HG03575 (cell line): ENCODE measurements at regions not wholly inside any gene's neighbourhood (a gene's known extent, or its start where the extent isn't known, plus 50 kb on each side); places are given as distances from the start of the nearest gene placed in this dataset.

Experiments used
- ATAC-seq: cut with Tn5 transposase; IDR thresholded peaks from one replicate; pipeline ENCODE4 v1.9.1; 2021; ENCODE audit not compliant: unreplicated experiment, insufficient number of reproducible peaks, low FRiP score; ENCODE audit errors: extremely low read depth

DNA sequence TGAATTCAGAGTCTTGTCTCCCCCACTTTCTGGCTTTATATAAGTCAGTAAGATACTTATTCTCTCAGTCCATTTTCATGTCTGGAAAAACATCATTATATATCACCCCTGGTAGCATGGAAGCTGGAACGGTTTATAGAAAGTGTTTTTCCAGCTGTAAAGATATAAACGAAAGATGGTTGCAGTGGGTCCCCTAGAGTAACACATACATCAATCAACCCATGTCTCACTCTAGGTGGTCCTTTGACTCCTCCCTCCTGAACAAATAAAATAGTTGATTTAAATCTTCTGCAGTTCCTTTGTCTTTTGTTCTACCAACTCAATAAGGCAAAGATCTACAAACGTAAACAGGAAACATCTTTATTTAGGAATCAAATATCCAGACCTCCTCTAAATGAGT, 1306.1 kb upstream of the TENM3 start:
- ATAC-seq = no peak

DNA sequence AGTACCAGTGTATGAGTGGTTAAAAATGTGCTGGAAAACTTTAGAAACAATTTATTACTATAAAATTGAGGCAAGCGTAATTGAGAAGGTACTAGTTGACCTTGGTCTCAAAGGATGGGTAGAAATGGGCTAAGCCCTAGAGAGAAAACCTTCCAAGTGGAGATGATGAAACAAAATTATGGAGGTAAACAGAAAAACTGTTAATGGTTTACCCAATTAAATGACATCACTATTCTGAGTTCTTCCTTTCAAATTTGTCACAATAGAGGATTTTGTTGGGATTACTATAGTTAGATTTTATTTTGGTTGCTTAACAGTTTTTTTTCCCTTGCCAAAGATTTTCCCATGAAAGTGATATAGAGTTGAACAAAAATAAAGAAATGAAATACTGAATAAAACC, 1302.5 kb upstream of the TENM3 start:
- no peak for ATAC-seq

DNA sequence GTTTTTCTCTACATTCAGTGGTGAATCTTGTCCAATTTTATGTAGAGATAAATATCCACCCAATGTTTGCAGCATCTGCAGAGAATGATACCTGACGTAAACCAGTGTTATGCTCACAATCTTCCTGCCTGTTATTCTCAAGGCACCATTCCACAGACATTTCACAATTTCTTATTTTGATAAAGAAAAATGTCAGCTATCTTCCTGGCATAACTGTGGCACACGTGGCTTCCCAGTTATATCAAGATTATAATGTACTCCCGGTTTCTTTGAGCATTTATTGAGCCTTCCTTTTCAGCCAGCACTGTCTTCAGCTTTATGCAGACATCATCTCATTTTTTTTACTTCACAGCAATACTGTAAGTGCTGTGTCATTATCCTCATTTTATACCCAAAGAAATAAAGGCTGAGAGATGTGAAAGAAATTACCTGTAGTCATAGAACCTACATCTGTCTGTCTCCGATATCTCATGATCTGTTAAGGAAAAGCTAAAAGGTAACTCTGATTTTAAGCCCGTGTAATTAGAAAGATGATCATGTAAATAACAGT, 1300.8 kb upstream of the TENM3 start:
- no peak for ATAC-seq

DNA sequence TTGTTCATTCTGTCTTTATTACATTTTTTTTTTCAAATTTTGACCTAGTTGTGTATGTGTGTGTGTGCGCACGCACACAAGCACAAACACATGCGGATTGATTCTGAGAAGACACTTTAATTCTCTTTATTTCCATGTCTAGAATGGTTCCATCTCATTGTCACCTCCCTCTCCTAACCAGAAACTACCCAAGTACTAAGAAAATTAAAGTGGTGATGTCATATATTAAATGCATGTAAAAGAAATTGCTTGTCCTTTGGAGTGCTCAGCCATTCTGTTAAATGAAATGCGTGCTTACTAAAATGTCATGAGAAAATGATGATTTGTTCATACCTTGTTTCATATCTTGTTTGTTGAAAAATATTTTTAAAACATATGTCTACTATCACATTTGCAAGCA, 1297.0 kb upstream of the TENM3 start:
- ATAC-seq = no peak

DNA sequence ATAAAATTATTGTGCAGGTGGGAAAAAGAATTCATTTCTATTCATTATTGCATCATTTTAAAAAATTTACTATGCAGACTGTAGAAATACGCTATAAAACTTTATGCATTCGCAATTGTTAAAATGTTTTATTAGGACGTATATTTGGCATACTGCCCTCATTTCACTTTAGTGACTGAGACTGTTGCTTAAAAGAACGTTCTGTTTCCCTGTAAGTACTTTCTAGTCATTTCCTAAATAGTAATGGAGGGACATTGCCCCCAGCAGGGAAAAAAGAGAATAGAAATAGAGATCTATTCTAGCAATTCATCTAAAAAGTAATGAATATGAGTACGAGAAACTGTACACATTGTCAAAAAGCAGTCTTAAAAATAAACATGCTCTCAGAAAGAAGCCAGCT, 1295.8 kb upstream of the TENM3 start:
- no peak for ATAC-seq

DNA sequence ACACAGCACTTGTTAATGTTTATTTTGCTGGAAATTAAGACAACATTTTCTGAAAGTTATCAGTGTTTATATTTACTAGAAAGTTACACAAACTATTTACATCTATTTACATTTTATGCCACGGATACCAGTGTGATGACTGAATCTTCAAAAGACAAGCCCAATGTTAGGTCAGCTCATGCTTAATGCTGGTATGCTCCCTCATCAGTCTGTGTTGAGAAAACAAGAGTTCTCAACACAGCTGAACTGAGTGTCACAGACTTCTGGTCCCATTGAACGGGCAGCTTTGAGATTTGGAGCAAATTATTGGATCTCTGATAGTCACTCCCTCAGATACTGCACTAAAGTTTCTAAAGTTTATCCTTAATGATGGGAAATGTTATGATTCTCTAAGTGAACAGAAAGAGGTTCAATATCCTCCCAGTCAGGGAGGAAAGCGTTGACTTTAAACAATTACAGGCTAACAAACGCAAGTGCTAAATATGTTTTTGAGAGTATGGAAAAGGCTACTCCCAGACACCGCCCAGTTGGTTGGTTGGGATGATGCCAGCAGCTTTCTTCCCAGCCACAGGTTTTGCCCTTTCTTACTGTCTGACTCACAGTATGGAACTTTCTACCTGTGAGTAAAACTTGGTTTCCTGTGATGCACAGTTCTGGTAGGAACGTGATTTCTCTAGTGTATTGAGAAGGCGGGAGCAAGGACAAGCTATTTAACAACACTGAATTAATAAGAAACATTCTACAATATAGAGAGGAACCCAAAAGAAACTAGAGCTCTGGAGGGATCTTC, 1293.6 kb upstream of the TENM3 start:
- no peak for ATAC-seq

DNA sequence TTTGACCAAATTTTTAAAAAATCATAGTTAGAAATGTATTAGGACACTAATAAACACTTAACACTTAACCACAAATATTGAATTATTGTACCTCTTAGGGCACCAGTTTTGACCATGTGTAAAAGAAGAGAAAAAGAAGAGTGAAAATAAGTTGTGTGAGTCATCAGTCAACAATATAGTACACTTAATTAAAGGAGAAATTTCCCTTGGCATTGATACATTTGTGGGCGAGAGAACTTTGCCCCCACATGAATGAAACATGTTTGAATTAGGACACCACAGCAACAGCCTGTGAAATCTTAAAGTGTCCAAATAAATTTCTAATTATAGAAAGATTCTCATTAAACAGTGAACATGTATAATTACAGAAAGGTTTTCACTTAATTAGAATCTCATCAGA, 1292.8 kb upstream of the TENM3 start:
- no peak for ATAC-seq

DNA sequence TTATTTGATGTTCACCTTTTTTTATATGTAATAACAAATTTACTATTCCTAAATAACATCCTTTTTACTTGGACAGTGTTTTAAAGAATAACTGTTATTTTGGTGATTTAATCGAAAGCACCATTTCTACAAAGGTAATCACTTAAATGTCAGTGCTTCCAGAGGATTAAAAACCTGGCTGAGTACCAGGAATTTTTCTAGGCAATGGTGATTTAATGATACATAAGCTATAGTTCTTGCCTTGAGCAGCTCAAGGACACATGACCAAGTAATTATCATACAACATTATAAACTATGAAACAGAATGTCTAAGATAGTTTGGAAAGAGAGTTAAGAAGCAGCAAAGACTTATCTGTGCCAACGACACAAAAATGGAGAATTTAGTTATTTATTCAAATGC, 1291.9 kb upstream of the TENM3 start:
- ATAC-seq = no peak

DNA sequence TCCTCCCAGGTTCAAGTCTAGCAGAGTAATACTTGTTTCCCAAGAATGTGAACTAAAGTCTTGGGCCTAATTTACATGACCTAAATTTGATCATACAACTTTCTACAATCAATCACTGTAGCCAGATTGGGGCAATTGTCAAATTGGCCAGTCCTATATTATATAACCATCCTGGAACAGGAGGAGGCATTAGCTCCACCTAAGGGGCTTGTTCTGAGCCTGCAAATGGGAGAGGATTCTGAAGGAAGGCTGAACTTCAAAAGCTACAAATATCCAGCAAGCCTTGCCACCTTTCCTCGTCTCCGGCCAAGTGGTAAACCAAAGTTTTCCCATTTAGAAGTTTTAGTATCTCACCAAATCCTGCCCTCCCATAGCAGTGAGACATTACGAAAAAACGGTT, 1289.6 kb upstream of the TENM3 start:
- no peak for ATAC-seq

DNA sequence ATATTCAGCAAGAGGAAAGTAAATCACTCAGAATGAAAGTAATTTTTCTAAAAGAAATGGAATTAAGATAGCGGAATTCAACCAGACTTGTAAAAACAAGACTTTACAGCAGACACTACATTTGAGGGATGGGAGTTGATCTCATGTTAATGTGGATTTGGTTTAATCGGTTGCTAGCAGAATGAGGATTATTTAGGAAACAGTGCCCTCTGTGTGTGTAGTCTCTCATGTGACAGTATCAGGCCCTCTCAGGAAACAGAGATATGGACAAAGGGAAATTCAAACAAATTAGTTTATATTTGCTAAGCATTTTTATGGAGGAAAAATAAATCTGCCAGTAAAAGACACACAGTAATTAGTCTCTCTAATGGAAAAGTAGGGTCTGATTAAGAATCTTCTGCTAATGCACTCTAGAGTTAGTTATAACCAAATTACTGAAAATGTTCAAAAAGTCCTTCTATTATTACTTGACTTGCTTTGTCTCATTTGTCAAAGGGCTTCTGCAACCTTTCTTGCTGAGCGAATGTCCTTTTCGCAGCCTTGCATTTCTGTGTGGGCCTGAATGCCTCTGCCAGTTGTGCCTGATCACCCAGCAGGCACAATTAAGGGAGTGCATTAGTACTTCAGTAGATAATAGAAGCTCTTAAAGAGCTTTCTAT, 1282.3 kb upstream of the TENM3 start:
- ATAC-seq = no peak

DNA sequence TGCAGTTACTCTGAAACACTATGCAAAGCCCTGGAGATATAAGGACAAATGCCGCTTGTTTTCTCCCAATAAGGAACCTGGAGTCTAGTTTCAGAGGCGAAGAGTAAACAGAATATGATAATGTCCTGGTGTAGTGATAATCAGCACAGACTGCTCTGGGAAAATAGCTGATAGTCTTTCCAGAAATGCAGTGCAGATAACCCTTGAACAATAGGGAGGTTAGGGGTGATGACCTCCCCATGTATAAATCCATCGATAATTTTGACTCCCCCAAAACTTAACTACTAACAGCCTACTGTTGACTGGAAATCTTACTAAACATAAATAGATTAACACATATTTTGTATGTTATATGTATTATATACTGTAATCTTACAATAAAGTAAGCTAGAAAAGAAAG, 1280.9 kb upstream of the TENM3 start:
- ATAC-seq = no peak

DNA sequence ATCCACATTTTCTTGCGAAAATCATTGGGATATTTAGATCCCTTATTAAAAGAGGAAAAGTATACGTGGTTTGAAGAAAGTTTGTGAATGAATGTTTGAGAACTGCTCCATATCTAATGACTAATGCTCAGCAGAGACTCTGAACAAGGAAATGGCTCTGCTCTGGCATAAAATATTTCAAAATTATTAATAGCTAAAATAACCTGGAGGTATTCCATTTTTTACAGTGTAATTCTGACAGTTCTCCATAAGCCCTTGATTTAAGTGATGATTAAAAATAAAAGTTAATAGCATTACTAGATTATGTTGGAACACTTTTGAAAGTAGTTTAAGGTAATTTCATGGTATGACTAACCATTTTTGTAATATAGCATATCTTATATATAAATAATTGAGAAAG, 1276.9 kb upstream of the TENM3 start:
- ATAC-seq = no peak

DNA sequence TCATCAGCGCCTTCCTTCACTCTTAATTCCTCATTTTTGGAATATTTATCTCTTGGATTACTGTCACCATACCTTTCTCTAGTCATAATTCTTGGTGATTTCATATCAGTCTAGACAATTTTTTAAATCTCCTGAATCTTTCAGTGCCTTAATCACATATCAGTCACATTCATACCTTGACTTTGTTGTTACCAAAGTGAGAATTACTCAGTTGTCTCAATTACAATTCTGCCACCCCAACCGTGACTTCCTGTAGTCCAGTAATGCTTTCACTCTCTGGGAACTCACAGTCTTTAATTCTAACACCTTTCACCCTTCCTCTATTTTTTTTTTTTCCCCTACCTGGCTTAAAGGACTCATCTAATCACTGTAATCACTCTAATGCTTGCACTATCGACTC, 1275.3 kb upstream of the TENM3 start:
- no peak for ATAC-seq

DNA sequence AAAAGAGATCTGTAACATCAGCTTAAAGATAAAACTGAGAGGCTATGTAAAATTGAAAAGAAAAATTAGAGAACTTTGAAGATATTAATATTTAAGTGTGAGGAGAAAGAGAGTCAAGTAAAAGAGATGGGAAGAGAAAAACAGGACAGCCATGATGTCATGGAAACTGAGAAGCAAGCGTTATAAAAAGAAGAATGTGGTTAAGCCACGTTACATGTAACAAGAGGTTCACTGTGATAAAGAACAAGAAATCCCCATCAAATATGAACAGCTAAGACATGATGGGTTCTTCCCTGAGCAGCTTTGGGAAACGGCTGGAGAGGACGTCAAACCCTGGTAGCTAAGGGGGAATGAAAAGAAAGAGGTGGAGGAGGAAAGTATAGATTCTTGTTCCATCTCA, 1269.3 kb upstream of the TENM3 start:
- no peak for ATAC-seq

DNA sequence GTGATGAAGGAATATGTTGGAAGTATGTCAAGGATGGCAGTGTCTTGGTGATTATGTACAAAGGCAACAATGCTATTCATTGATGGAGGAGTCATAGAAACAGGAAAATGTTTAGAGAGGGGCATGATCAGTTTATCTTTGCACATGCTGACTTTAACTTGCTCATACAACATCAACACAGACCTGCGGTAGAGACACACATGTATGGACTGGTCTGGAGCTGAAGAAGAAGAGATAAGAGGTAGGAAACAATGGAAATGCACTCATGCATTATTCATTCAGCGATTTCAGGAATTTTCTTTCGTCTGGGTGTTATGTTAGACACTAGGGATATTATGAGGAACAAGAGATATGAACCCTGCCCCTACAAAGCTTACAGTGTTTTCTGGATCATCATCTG, 1252.3 kb upstream of the TENM3 start:
- ATAC-seq = no peak

DNA sequence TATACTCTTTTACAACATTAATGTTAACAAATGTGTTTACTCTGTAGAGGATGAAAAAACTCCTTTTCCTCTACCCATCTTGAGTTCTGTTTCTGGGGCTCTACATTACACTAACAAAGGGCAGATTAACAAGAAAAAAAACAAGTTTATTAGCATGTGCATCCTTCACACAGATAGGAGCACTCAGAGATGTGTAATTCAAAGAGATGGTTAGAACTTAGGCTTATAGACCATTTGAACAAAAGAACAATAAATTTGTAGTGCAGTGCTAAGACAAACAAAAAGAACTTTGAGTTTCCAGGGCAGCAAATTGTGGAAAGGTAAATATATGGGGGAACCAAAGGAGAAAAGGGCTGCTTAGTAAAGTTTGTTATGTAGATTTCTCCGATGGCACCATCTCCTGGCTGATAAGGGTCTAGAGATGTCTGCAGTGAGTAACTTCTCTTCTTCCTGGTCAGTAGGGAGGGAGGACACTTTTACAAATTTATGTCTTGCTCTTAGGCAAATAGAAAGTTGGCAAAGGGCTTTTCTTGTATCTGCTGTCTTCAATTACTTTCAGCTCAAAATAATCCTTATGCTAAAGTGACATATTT, 1249.9 kb upstream of the TENM3 start:
- ATAC-seq = no peak

DNA sequence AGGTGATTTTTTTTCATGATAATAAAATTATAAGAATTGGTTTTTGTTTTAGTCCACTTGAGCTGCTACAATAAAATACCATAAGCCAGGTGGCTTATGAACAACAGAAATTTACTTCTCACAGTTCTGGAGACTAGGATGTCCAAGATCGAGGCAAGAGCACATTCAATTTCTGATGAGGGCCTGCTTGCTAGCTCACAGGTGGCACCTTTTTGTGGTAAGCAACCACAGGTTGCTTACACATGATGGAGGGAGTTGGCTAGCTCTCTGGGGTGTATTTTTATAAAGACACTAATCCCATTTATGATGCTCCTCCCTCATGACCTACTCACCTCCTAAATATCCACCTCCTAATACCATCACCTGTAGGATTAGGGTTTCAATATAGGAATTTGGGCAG, 1248.5 kb upstream of the TENM3 start:
- no peak for ATAC-seq

DNA sequence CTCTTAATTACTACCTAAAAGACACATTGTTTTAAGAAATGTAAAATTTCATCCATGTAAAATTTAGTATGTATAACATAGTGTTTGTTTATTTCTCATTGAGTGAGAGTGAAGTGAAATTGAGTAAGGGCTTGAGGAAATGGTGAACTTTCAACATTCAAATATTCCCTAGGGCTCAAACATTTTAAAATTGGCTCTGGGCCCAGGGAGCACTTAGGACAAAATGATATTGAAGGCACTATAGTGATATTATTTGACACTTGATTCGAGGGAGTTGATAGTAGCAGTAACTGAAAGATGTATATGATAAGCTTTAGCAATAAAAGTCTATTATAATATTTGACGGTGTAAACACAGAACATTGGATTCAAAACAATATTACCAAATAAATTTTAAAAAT, 1244.0 kb upstream of the TENM3 start:
- no peak for ATAC-seq

DNA sequence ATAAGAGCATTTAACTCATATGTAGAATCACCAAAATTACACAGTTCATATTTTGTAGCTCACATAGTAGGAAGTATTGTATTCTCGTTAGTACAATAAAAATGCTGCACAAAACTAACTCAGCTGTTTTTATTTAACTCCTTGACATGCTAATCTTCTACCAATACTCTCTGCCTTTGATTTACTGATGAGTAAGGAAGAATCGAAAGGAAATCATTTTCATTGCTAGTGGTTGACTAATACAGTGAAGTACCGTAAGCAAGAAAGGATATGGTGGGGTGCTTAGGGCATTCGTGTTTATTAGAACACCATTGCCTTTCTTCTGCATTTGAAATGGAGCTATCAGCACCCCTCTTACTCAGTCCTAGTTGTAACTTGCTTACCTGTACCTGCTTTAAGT, 1239.1 kb upstream of the TENM3 start:
- ATAC-seq = no peak
